ENCODE measurements at regions not wholly inside any gene's neighbourhood (a gene's known extent, or its start where the extent isn't known, plus 50 kb on each side); places are given as distances from the start of the nearest gene placed in this dataset.

GRCh38 chr7:118863966-118864365 is 639.5 kb downstream of the ANKRD7 start:
- no peak for ATAC-seq (ENCODE audit: low read depth)
- DNase-seq: no peak
- CTCF ChIA-PET: no interaction called here

More at GRCh38 chr7:118863966-118864365, 639.5 kb downstream of the ANKRD7 start:
- H3K14ac ChIP-seq (replicated peaks; ENCODE audit: low read depth, low read length): no peak overlapping the region
- H3K4me2 ChIP-seq (ENCODE audit: low read depth, low read length): no peak overlapping the region
- no peak overlapping the region for H2AK9ac ChIP-seq (replicated peaks; ENCODE audit: low read depth, low read length, poor library complexity)
- H3K79me1 ChIP-seq (ENCODE audit: low read depth in 1 of 2, low read length in 2 of 2): no peaks in the 10 kb centered on the region
- no peak overlapping the region for H2BK5ac ChIP-seq (ENCODE audit: low read depth, low read length, poor library complexity, severe bottlenecking)
- no peak overlapping the region for H3K4me3 ChIP-seq (ENCODE audit: insufficient read depth, low read depth, low read length)
- H2BK15ac ChIP-seq (ENCODE audit: low read depth, low read length): no peak overlapping the region
- H3K36me3 ChIP-seq (ENCODE audit: control insufficient read depth, insufficient read depth, low read length): no peaks in the 10 kb centered on the region
- peaks cover 5% of the 10 kb centered on the region for H3K9me3 ChIP-seq (ENCODE audit: control insufficient read depth, insufficient read depth, low read length)
- H2AFZ ChIP-seq (replicated peaks; ENCODE audit: low read length, poor library complexity): no peak overlapping the region
- no peaks in the 10 kb centered on the region for H3K4me1 ChIP-seq (ENCODE audit: control insufficient read depth, insufficient read depth, low read length)
- intact Hi-C loops (cut with micrococcal nuclease): no loop called here
- no peak overlapping the region for H3K18ac ChIP-seq (ENCODE audit: low read depth, low read length)
- in situ Hi-C loops (cut with MboI; ENCODE audit: low sequenced_read_pairs): no loop called here
- dilution Hi-C loops (cut with HindIII; ENCODE audit: low sequenced_read_pairs, unreplicated experiment): no loop called here
- no peak overlapping the region for H2BK120ac ChIP-seq (ENCODE audit: low read depth, low read length)
- H4K5ac ChIP-seq (ENCODE audit: low read depth, low read length): no peak overlapping the region
- H3K9me1 ChIP-seq (ENCODE audit: insufficient read depth, low read length): no peaks in the 10 kb centered on the region
- no peak overlapping the region for H3K9ac ChIP-seq (ENCODE audit: low read depth, low read length)
- no peak overlapping the region for H2AK5ac ChIP-seq (ENCODE audit: low read depth, low read length)
- H4K20me1 ChIP-seq (ENCODE audit: insufficient read depth, low read length): no peaks in the 10 kb centered on the region
- H3K27ac ChIP-seq (ENCODE audit: insufficient read depth, low read length): no peak overlapping the region
- no peak overlapping the region for H2BK20ac ChIP-seq (ENCODE audit: low read depth, low read length)
- POLR2A ChIA-PET (ENCODE audit: unreplicated experiment): no interaction called here
- H3K56ac ChIP-seq (ENCODE audit: extremely low read depth, insufficient read depth, low read length): no peak overlapping the region
- H3K27me3 ChIP-seq (ENCODE audit: control insufficient read depth, insufficient read depth, low read length): no peaks in the 10 kb centered on the region
- no TSS peak for BruUV-seq (replicated peaks)
- no CpG with 5 or more reads among the region's 2 CpGs for WGBS, 2 experiments (ENCODE audit: extremely low coverage in 2 of 2, insufficient read length in 1 of 2)
- H4K91ac ChIP-seq (ENCODE audit: insufficient read depth, low read depth, low read length): no peak overlapping the region
- no peak for TF ChIP-seq SMC3 (IDR thresholded peaks at IDR 0.05; ENCODE audit: low read depth, low read length)
- no peak for TF ChIP-seq MXI1 (IDR thresholded peaks at IDR 0.05; ENCODE audit: borderline replicate concordance, low read depth, low read length)
- no peak overlapping the region for H3K4ac ChIP-seq (ENCODE audit: low read depth, low read length)
- H3K23ac ChIP-seq (ENCODE audit: low read depth, low read length): no peak overlapping the region
- no peak overlapping the region for H4K8ac ChIP-seq (ENCODE audit: low read depth in 2 of 2, low read length in 2 of 2)

Data from IMR-90 (cell line).